Activated CD4-positive, CD25-positive, alpha-beta regulatory T cell treated with anti-CD3 and anti-CD28 coated beads, Interleukin-2, amount 50 U/mL, for 16 hours (primary cell): ENCODE measurements at regions not wholly inside any gene's neighbourhood (a gene's known extent, or its start where the extent isn't known, plus 50 kb on each side); places are given as distances from the start of the nearest gene placed in this dataset.
A peak's percentile ranks its signal among the peaks of the same experiment; 100 is the strongest.

Experiments used
- DNase-seq: peaks from one replicate; pipeline ENCODE4 v3.0.0-alpha.2; 2020; ENCODE audit warnings: low read depth, low spot score

- DNase-seq: no peak
These were observed 95.4 kb upstream of the INSIG1 start for GRCh38 chr7:155202106-155202871.

GRCh38 chr7:155203059-155203881 is 94.4 kb upstream of the INSIG1 start:
- DNase-seq: no peak

DNA sequence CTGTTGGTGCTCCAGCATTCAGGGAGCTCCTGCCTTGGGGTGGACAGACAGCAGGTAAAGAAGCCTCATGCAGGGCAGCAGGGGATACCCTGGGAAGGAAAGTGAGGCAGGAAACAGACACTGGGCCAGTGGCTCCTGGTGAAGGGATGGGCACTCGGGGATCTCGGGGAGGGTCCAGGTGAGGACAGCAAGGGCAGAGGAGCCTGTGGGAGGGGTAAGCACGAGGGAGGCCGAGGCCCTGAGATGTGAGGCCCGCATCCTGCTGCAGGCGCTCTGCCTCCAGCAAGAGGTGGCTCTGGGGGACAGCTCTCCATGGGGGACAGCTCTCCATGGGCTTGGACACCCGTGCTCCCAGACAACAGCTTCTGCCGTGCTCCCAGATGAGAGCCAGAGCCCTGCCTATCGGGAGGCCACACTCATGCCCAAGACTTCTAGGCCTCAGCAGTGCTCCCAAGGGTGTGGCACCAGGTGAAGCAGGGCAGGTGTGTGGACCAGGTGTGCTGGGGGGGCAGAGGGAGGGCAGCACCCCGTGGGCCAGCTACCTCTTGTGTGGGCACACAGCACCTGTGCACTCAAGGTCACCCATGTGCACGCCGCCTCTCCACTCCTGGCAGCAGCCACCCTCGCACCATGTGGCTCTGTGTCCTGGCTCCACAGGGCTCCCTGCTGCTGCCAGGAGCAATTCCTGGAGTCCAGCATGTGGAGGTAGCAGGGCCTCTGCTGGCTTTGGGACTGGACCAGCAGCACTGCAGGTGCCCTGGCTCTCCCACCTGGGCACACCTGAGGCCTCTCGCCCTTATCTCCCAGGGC is 93.6 kb upstream of the INSIG1 start:
- no peak for DNase-seq

DNA sequence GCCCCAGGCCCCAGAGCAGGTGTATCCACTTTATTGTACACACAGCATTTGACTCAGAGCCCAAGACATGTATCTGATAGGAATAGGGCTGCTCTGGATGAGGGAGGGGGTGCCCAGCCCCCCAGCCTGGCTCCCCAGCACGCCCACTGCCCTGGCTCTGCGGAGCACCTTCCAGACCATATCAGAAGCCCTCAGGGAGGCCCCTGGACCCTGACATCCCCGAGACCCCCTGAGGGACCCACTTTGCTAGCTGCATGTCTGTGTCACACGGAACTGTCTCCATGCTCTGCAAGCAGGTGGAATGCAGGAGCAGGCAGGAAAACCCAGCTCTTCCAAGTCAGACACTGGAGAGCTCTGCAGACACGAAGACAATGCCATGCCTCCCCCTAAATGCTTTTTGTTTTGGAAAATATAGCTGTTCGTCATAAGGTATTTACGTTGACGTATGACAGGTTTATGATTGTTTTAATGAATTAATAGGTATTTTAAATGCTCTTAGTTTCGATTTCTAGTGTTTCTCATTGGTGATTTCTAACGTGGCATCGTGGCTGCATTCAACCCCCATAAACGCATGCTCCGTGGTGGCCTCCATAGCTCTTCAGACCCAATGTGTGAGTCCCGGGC is 92.8 kb upstream of the INSIG1 start:
- DNase-seq: no peak

- DNase-seq: peak; percentile 84
These were observed 92.0 kb upstream of the INSIG1 start for GRCh38 chr7:155205368-155206317.

GRCh38 chr7:155206318-155207020 is 91.2 kb upstream of the INSIG1 start:
- peak; percentile 53 for DNase-seq

DNA sequence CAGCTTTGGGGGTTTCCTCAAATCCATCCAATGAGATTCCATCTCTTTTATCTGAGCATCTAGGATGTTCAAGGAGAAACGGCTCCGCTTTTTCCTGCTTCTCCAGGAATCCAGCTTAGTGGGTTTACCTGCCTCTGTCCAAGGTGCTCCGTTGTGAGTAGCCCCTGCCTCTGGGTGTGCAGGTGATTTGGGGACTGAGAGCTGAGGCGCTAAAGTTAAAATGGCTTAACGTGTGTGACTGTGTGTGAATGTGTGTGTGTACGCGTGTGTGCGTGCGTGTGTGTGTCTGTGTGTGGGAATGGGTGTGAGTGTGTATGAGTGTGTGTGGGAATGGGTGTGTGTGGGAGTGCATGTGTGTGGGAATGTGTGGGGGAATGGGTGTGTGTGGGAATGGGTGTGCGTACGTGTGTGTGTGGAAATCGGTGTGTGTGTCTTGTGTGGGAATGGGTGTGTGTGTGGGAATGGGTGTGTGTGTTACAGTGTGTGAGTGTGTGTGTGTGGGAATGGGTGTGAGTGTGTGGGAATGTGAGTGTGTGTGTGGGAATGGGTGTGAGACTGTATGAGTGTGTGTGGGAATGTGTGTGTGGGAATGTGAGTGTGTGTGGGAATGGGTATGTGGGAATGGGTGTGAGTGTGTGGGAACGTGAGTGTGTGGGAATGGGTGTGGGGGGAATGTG is 90.2 kb upstream of the INSIG1 start:
- DNase-seq: no peak

GRCh38 chr7:155208681-155209477 is 88.8 kb upstream of the INSIG1 start:
- DNase-seq: no peak

DNA sequence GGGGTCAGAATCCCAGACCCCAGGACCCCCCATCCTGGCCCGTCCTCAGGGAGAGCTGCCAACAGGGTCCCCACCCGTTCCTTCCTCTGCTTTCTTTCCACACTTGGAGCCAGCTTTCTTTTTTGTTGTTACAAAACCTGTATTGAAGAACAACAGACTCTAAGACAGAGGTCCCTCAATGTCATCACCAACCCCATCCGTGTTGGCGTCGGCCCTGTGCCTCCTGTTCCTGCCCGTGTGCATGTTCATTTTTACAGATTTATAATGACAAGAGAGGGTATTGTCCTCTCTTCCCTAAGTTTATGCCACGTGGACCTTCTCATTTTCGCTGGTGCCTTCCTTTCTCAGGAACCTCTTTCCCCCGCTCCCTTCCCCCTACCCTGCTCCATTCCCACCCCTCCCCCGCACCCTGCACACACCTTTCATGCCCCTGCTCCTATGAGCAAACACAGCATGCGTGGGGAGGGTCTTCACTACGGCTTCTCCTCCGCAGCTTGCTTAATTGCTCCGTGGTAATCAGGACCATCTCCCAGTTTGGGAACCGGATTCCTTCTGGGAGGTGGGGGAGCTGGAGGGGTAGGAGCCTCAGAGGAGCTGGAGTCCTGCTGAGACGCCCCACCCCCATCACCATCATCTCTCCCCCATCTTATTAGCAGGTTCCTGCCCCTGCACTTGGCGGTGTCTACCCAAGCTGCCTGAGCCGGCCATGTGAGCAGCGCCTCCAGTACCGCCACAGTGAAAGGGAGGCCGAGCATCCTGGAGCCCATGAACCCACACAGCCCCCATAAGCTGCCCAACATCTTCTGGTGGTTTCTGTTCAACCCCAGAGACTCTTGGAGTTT is 88.0 kb upstream of the INSIG1 start:
- no peak for DNase-seq

- no peak for DNase-seq
These were observed 87.3 kb upstream of the INSIG1 start for GRCh38 chr7:155210356-155210755.

DNA sequence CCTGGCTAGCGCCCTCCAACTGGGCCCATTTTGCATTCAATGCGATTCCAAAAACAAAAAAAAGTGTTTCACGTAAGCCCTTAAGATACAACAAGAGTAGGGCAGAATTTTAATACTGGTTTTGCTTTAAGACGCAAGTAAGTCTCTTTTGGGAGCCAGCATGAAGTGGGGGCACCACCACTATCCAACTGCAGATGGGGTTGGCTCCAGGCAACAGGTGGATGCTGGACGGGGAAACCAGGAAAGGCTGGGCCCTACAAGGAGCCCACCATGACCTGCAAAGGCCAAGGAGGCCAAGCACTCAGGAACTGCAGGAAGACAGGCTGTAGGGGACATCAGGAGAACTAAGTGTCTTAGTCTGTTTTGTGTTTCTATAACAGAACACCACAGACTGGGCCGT is 86.5 kb upstream of the INSIG1 start:
- no peak for DNase-seq

DNA sequence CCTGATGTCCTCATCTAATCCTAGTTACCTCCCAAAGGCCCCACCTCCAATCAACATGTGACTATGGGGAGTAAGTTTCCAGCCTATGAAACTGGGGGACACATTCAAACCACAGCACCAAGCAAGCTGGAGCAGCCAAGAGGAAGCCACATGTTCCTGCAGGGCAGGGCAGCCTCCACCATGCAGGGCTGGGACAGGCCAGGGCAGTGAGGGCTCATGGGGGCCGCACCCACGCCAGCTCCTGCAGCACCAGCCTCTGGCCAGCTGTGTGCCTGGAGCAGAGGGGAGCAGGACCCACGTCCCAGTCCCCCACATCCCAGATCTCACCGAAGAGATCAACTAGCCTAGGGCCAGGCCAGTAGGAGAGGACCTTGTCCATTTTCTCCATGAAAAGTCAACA is 85.9 kb upstream of the INSIG1 start:
- DNase-seq: no peak

DNA sequence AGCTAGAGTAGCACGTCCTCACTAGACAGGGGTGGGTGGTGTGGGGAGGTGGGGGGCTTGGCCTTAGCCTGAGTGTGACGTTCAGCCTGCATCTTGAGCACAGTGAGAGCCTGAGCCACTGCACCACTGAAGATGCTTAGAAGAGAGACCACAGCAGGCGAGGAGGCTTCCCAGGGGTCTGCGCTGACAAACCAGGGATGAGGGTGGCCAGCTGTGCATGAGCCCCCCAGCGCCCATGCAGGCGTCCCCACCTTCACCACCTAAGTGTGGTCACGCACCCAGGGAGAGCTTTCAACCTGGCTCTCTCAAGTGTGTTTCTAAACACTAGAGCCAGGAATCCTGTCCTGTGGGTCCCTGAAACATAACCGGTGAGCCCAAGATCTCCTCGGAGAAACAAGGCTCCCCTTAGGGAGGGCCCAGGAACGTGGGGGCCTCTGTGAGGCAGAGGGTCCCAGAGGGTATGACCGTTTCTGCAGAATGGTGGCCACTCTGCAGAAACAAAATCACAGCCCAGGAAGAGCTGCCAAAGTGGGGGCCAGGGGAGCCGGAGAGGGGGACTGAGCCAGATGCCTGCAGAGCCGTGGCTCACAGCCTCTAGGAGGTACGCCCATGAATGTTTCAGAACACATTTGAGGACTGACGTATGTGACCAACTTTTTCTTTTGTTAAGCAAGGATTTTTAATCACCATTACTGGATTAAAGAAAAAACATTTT is 85.2 kb upstream of the INSIG1 start:
- DNase-seq: no peak

DNA sequence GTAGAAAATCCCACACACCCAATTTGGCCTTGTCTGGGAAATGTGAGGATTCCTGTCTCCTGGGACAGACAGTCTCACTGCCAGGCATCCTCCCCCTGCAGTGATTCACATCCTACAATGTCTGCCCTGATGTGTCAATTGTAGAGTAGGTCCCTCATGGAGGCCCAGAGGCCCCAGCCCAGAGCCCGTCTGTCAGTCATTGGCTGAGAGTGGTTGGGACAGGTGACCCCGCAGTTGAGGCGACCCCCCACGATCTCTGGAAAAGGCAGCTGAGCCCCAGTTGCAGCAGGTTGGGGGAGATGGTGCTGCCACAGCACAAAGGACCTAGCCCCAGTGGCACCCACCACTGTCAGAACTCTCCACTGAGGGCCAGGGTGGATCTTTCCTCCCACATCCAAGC is 84.3 kb upstream of the INSIG1 start:
- DNase-seq: no peak

- no peak for DNase-seq
These were observed 83.5 kb upstream of the INSIG1 start for GRCh38 chr7:155213955-155214740.
